ENCODE measurements at regions not wholly inside any gene's neighbourhood (a gene's known extent, or its start where the extent isn't known, plus 50 kb on each side); places are given as distances from the start of the nearest gene placed in this dataset.

- H3K27ac ChIP-seq = peak overlapping the region; percentile 89 to 93
- H3K36me3 ChIP-seq = no peaks in the 10 kb centered on the region
- H3K27me3 ChIP-seq = no peaks in the 10 kb centered on the region
- H3K4me1 ChIP-seq = peaks cover 17 to 20% of the 10 kb centered on the region in 2 donors
- H3K9me3 ChIP-seq = no peaks in the 10 kb centered on the region
- intact Hi-C loops (cut with DNase I; ENCODE audit: low total_unique reads) = loop anchor here (2.0 to 10.0 kb wide), 2 partner anchors 53 to 311 kb away; no protein-coding TSS in a partner anchor
- TF ChIP-seq, protein P1, sequence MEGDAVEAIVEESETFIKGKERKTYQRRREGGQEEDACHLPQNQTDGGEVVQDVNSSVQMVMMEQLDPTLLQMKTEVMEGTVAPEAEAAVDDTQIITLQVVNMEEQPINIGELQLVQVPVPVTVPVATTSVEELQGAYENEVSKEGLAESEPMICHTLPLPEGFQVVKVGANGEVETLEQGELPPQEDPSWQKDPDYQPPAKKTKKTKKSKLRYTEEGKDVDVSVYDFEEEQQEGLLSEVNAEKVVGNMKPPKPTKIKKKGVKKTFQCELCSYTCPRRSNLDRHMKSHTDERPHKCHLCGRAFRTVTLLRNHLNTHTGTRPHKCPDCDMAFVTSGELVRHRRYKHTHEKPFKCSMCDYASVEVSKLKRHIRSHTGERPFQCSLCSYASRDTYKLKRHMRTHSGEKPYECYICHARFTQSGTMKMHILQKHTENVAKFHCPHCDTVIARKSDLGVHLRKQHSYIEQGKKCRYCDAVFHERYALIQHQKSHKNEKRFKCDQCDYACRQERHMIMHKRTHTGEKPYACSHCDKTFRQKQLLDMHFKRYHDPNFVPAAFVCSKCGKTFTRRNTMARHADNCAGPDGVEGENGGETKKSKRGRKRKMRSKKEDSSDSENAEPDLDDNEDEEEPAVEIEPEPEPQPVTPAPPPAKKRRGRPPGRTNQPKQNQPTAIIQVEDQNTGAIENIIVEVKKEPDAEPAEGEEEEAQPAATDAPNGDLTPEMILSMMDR (IDR thresholded peaks at IDR 0.05) = no peak
- TF ChIP-seq POLR2AphosphoS5 (IDR thresholded peaks at IDR 0.05) (peak; percentile 45 to 78 (median 64)), POLR2A (IDR thresholded peaks at IDR 0.05) (no peak)
- DNase-seq (ENCODE audit: low spot score in 2 of 2) = peak; percentile 97 to 99
- peak overlapping the region in 1 of 3 donors; percentile 7 for H3K4me3 ChIP-seq
Measured at GRCh38 chr6:157763129-157763903, 59.7 kb upstream of the SNX9 start.

DNA sequence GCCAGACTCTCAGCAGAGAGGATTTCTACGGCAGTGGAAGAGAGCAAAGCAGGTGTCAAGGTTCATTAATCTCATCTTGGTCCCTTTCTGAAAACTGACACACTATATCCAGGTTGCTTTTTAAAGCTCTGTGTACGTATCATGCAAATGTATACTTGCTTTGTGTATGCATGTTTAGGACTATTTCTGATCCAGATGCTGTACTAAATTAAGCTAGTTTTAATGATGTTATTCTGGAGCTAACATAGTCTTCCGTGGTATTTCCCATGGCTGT, 59.2 kb upstream of the SNX9 start:
- Histone ChIP-seq H3K36me3 (no peaks in the 10 kb centered on the region), H3K4me3 (peak overlapping the region in 1 of 3 donors; percentile 7), H3K27me3 (no peaks in the 10 kb centered on the region), H3K27ac (peak overlapping the region; percentile 89 to 93), H3K9me3 (no peaks in the 10 kb centered on the region), H3K4me1 (peaks cover 17 to 20% of the 10 kb centered on the region in 2 donors)
- intact Hi-C loops (cut with DNase I; ENCODE audit: low total_unique reads) = loop anchor here (2.0 to 10.0 kb wide), 2 partner anchors 53 to 311 kb away; no protein-coding TSS in a partner anchor
- no peak for TF ChIP-seq POLR2A (IDR thresholded peaks at IDR 0.05)
- TF ChIP-seq, protein P1 (IDR thresholded peaks at IDR 0.05) = no peak
- no peak for TF ChIP-seq POLR2AphosphoS5 (IDR thresholded peaks at IDR 0.05)
- no peak for DNase-seq (ENCODE audit: low spot score in 2 of 2)

DNA sequence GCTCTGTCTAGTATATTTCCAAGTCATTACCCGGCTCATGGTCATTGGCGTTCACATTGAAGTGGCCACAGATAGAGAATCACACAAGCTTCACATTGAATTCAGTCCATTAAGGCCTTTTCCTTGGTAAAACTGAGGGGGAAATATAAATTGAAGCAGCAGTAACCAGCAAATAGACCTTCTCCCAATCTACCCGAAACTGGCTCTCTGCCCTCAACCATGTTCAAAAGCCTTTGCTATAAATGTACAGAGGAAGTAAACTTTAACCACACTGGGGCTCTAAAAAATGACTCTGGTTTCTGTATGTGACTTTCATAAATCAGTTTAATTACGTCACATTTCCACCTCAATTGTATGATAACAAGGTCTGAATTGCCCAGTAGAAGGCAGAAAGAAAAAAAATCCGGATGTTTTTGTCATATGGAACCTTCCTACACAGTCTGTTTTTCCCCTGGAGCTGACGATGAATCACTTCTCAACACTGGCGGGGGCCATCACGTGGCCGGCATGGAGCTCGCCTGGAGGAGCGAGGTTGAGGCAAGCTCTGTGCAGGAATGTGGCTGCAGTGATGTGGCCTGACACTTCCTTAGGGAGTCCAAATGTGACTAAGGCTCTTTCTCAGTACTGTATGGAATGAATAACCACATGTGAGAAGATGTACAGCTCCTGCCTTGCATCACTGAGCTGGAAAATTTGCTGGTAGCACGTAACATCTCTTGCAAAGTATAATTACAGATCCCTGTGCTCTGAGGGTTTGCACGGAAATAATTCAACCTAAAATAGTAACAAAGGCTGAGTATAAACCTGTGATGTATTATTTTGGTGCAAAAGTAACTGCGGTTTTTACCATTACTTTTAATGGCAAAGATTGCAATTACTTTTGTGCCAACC, 58.6 kb upstream of the SNX9 start:
- intact Hi-C loops (cut with DNase I; ENCODE audit: low total_unique reads) = loop anchor here (10.0 kb wide), 1 partner anchor 310 kb away; no protein-coding TSS in a partner anchor
- H3K4me3 ChIP-seq = peak overlapping the region in 1 of 3 donors; percentile 7

GRCh38 chr6:157766901-157767774, 55.9 kb upstream of the SNX9 start:
- TF ChIP-seq, protein P1 (IDR thresholded peaks at IDR 0.05) = no peak
- TF ChIP-seq POLR2AphosphoS5 (IDR thresholded peaks at IDR 0.05) (no peak), POLR2A (IDR thresholded peaks at IDR 0.05) (no peak)
- H3K27me3 ChIP-seq = no peaks in the 10 kb centered on the region
- DNase-seq (ENCODE audit: low spot score in 2 of 2) = no peak
- H3K36me3 ChIP-seq = no peaks in the 10 kb centered on the region
- peak overlapping the region in 1 of 2 donors; percentile 26 for H3K27ac ChIP-seq
- H3K4me1 ChIP-seq = peaks cover 17 to 20% of the 10 kb centered on the region in 2 donors
- H3K9me3 ChIP-seq = no peaks in the 10 kb centered on the region
- intact Hi-C loops (cut with DNase I; ENCODE audit: low total_unique reads) = loop anchor here (10.0 kb wide), 1 partner anchor 308 kb away; no protein-coding TSS in a partner anchor
- no peak overlapping the region for H3K4me3 ChIP-seq

More for the DNA sequence above, 58.6 kb upstream of the SNX9 start:
- Histone ChIP-seq H3K27ac (peak overlapping the region; percentile 89 to 93), H3K4me1 (peaks cover 17 to 20% of the 10 kb centered on the region in 2 donors), H3K36me3 (no peaks in the 10 kb centered on the region), H3K27me3 (no peaks in the 10 kb centered on the region), H3K9me3 (no peaks in the 10 kb centered on the region)
- TF ChIP-seq POLR2AphosphoS5 (IDR thresholded peaks at IDR 0.05) (peak; percentile 71 to 97 (median 85)), POLR2A (IDR thresholded peaks at IDR 0.05) (no peak)
- TF ChIP-seq, protein P1 (IDR thresholded peaks at IDR 0.05) = no peak
- DNase-seq (ENCODE audit: low spot score in 2 of 2) = peak; percentile 84 to 93
